ENCODE measurements at regions not wholly inside any gene's neighbourhood (a gene's known extent, or its start where the extent isn't known, plus 50 kb on each side); places are given as distances from the start of the nearest gene placed in this dataset.

DNA sequence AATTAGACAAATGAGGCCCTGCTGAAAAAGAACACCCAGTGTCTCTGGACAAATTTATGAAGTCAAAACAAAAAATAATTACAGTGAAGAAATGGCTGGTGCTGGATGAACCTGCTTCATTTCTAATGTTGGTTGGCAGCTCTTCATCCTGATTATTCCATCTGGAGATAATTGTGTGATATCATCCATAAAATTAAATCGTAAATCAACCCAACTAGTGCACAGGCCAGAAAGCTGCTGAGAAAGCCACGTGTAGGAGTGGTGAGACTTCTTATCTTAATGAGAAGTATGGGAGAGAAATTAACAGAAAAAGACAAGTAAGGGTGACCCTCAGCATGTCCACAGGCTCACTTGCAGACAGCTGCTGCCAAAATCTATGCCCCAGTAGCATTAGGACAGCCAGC, 465.2 kb upstream of the TGFBR2 start:
- intact Hi-C loops (cut with DNase I): no loop called here

DNA sequence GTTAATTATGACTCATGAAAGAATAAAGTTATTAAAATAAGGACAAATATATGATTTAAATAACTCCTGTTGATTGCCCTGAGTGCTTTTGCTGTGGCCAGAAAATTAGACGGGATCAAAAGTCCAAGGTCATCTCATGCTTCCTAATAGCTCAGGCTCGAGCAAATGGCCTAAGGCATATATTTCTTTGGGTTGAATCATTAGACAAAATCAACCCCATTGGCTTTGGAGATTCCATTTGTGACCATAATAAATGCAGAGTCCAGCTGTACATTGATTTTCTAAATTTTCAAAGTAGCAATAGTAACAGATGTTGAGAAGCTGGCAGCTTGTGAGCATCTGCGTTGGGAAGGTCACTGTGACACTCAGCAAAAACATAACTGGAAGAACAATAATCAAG, 464.5 kb upstream of the TGFBR2 start:
- H3K9me3 ChIP-seq: no peaks in the 10 kb centered on the region
- H3K27ac ChIP-seq: no peak overlapping the region
- no peak for DNase-seq
- intact Hi-C loops (cut with DNase I): no loop called here
- H3K27me3 ChIP-seq: no peaks in the 10 kb centered on the region
- no peaks in the 10 kb centered on the region for H3K36me3 ChIP-seq
- H3K4me1 ChIP-seq: no peaks in the 10 kb centered on the region
- TF ChIP-seq, protein P1, sequence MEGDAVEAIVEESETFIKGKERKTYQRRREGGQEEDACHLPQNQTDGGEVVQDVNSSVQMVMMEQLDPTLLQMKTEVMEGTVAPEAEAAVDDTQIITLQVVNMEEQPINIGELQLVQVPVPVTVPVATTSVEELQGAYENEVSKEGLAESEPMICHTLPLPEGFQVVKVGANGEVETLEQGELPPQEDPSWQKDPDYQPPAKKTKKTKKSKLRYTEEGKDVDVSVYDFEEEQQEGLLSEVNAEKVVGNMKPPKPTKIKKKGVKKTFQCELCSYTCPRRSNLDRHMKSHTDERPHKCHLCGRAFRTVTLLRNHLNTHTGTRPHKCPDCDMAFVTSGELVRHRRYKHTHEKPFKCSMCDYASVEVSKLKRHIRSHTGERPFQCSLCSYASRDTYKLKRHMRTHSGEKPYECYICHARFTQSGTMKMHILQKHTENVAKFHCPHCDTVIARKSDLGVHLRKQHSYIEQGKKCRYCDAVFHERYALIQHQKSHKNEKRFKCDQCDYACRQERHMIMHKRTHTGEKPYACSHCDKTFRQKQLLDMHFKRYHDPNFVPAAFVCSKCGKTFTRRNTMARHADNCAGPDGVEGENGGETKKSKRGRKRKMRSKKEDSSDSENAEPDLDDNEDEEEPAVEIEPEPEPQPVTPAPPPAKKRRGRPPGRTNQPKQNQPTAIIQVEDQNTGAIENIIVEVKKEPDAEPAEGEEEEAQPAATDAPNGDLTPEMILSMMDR (IDR thresholded peaks at IDR 0.05): no peak
- TF ChIP-seq POLR2A (IDR thresholded peaks at IDR 0.05): no peak
- TF ChIP-seq POLR2AphosphoS5 (IDR thresholded peaks at IDR 0.05): no peak
- no peak for TF ChIP-seq EP300 (IDR thresholded peaks at IDR 0.05)
- no peak overlapping the region for H3K4me3 ChIP-seq
- 68 to 70% methylated on average over 3 of the region's 3 CpGs for WGBS, 2 donors

More for the DNA sequence above, 465.2 kb upstream of the TGFBR2 start:
- Histone ChIP-seq H3K36me3 (no peaks in the 10 kb centered on the region), H3K9me3 (peaks cover 0 to 2% (median under 1%) of the 10 kb centered on the region in 4 donors), H3K4me3 (no peak overlapping the region), H3K27me3 (no peaks in the 10 kb centered on the region), H3K27ac (no peak overlapping the region), H3K4me1 (no peaks in the 10 kb centered on the region)
- TF ChIP-seq POLR2A (IDR thresholded peaks at IDR 0.05) (no peak), POLR2AphosphoS5 (IDR thresholded peaks at IDR 0.05) (no peak), EP300 (IDR thresholded peaks at IDR 0.05) (no peak)
- TF ChIP-seq, protein P1 (IDR thresholded peaks at IDR 0.05): no peak
- DNase-seq: no peak
- WGBS, 2 donors: 48 to 58% methylated on average over 2 of the region's 2 CpGs

DNA sequence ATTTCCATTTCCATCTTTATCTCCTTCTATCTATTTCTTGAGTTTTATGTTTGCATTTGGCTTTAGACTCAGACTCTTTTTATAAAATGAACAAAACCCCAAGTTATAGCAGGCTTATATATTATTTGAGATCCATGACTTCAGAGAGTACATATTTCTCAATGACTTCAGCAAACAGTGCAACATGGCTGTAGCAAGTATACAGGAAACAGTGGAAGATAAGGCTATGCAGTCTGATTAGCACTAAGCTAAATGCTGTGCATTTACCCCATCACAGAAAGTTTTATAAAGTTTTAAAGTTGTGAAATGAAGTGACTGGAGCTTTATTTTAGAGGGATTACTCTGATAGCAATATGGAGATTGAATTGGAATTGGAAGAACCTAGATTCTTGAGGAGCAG, 463.5 kb upstream of the TGFBR2 start:
- intact Hi-C loops (cut with DNase I): no loop called here
- Histone ChIP-seq H3K4me1 (no peaks in the 10 kb centered on the region), H3K27ac (no peak overlapping the region), H3K4me3 (no peak overlapping the region), H3K9me3 (no peaks in the 10 kb centered on the region), H3K27me3 (no peaks in the 10 kb centered on the region), H3K36me3 (no peaks in the 10 kb centered on the region)
- no peak for DNase-seq
- TF ChIP-seq POLR2A (IDR thresholded peaks at IDR 0.05) (no peak), POLR2AphosphoS5 (IDR thresholded peaks at IDR 0.05) (no peak), EP300 (IDR thresholded peaks at IDR 0.05) (no peak)
- TF ChIP-seq, protein P1 (IDR thresholded peaks at IDR 0.05): no peak

DNA sequence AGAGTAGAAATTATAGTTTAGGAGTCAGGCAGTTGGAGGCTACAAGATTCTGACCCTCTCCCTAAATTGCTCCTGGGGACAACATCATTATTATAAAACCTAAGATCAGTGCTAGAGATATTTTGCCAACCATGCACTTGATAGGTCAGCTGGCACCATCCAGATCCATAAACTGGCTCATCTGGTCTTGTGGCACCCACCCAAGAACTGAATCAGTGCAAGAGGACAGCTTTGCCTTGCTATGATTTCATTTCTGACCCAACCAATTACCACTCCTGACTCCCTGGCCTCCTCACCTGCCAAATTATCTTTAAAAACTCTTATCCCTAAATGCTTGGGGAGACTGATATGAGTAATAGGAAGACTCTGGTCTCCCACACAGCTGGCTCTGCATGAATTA, 461.1 kb upstream of the TGFBR2 start:
- H3K4me1 ChIP-seq: no peaks in the 10 kb centered on the region
- TF ChIP-seq POLR2A (IDR thresholded peaks at IDR 0.05) (no peak), EP300 (IDR thresholded peaks at IDR 0.05) (no peak), POLR2AphosphoS5 (IDR thresholded peaks at IDR 0.05) (no peak)
- TF ChIP-seq, protein P1 (IDR thresholded peaks at IDR 0.05): no peak
- no peak for DNase-seq
- no peaks in the 10 kb centered on the region for H3K9me3 ChIP-seq
- no peak overlapping the region for H3K4me3 ChIP-seq
- H3K36me3 ChIP-seq: no peaks in the 10 kb centered on the region
- no peaks in the 10 kb centered on the region for H3K27me3 ChIP-seq
- no peak overlapping the region for H3K27ac ChIP-seq
- intact Hi-C loops (cut with DNase I): no loop called here

DNA sequence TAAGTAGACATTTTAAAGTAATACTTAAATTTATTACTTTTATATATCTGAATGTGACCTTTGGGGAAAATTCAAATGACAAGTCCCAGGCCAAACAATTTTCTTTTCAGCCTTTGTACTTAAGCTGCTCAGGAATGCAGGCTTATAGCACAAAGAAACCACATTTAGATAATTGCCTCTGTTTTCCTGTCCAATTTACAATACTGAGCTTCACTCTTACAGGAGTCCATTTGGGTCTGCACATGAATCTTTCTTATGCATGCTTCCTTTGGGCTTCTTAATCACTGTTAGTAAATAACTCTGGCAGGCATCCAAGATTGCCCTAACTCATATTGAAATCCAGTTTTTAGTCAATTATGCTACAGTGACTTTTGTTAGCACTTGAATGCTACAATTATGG, 459.4 kb upstream of the TGFBR2 start:
- intact Hi-C loops (cut with DNase I): no loop called here

More for the DNA sequence above, 459.4 kb upstream of the TGFBR2 start:
- Histone ChIP-seq H3K27me3 (no peaks in the 10 kb centered on the region), H3K9me3 (no peaks in the 10 kb centered on the region), H3K36me3 (no peaks in the 10 kb centered on the region), H3K27ac (no peak overlapping the region), H3K4me3 (no peak overlapping the region), H3K4me1 (no peaks in the 10 kb centered on the region)
- TF ChIP-seq EP300 (IDR thresholded peaks at IDR 0.05) (no peak), POLR2AphosphoS5 (IDR thresholded peaks at IDR 0.05) (no peak), POLR2A (IDR thresholded peaks at IDR 0.05) (no peak)
- TF ChIP-seq, protein P1 (IDR thresholded peaks at IDR 0.05): no peak
- DNase-seq: no peak

All from sigmoid colon (tissue), 6 donors.